ENCODE measurements at regions not wholly inside any gene's neighbourhood (a gene's known extent, or its start where the extent isn't known, plus 50 kb on each side); places are given as distances from the start of the nearest gene placed in this dataset.

DNA sequence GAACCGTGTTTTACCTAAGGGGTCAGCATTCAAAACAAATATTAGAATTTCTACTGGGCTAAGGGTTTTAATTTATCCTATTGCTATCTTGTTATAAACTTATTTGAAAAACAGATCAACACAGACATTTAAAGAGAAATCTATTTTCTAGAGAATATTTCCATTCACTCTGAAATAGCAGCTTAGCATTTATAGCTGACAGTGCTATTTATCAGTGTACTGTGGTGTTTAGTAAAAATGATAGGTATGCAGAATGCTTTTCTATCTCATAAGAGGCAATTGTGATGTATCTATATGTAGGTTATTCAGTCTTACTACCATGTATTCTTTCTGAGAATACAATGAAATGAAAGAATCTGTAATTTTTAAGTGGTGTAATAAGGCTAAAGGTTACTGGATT, 1077.4 kb downstream of the REEP3 start:
- no peak for DNase-seq
- Histone ChIP-seq H3K36me3 (no peaks in the 10 kb centered on the region), H3K27me3 (ENCODE audit: insufficient read depth, low read depth, severe bottlenecking) (no peaks in the 10 kb centered on the region), H3K9me3 (ENCODE audit: severe bottlenecking) (no peaks in the 10 kb centered on the region), H3K4me3 (ENCODE audit: low read depth, low read length) (no peak overlapping the region), H3K27ac (no peak overlapping the region)
- TF ChIP-seq, protein P1, sequence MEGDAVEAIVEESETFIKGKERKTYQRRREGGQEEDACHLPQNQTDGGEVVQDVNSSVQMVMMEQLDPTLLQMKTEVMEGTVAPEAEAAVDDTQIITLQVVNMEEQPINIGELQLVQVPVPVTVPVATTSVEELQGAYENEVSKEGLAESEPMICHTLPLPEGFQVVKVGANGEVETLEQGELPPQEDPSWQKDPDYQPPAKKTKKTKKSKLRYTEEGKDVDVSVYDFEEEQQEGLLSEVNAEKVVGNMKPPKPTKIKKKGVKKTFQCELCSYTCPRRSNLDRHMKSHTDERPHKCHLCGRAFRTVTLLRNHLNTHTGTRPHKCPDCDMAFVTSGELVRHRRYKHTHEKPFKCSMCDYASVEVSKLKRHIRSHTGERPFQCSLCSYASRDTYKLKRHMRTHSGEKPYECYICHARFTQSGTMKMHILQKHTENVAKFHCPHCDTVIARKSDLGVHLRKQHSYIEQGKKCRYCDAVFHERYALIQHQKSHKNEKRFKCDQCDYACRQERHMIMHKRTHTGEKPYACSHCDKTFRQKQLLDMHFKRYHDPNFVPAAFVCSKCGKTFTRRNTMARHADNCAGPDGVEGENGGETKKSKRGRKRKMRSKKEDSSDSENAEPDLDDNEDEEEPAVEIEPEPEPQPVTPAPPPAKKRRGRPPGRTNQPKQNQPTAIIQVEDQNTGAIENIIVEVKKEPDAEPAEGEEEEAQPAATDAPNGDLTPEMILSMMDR (IDR thresholded peaks at IDR 0.05; ENCODE audit: low read depth, low read length): no peak

DNA sequence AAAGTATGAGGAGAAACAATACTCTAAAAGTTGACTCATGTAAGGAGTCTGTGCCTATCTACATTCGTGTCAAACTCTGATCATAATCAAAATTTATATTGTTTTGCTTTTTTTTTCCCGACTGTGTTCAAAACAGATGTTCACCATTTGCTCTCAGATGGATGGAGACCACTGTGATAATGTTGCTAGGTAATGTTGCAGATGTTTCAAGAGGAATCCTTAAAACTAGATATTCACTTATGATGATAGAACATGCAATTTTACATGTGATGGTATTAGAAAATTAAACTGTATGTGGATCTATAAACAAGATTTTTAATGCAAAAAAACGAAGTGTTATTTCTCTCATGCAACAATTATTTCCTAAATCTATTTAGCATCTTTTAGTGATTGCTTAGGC, 1080.1 kb downstream of the REEP3 start:
- TF ChIP-seq, protein P1 (IDR thresholded peaks at IDR 0.05; ENCODE audit: low read depth, low read length): no peak
- Histone ChIP-seq H3K27me3 (ENCODE audit: insufficient read depth, low read depth, severe bottlenecking) (no peaks in the 10 kb centered on the region), H3K36me3 (no peaks in the 10 kb centered on the region), H3K27ac (no peak overlapping the region), H3K4me3 (ENCODE audit: low read depth, low read length) (no peak overlapping the region), H3K9me3 (ENCODE audit: severe bottlenecking) (no peaks in the 10 kb centered on the region)
- DNase-seq: no peak

DNA sequence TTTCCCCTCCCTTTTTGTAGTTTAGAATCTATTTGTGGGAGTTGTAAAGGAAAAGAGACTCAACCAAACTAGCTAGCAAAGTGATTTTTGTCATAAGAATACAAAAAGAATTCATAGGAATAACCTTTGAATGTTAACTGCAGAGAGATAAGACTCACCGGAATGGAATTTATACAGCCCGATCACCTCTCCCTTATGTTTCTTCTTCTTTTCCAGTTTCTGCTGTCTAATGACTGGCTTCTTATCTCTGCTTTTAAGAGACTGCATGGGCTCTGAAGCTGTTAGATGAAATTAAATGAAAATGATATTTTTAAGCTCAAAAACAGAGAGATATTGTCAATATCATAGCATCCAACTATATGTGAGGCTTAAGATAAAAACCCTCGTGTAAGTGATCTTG, 1095.9 kb downstream of the REEP3 start:
- no peak overlapping the region for H3K27ac ChIP-seq
- no peaks in the 10 kb centered on the region for H3K9me3 ChIP-seq (ENCODE audit: severe bottlenecking)
- H3K36me3 ChIP-seq: no peaks in the 10 kb centered on the region
- no peaks in the 10 kb centered on the region for H3K27me3 ChIP-seq (ENCODE audit: insufficient read depth, low read depth, severe bottlenecking)
- DNase-seq: no peak
- no peak overlapping the region for H3K4me3 ChIP-seq (ENCODE audit: low read depth, low read length)
- TF ChIP-seq, protein P1 (IDR thresholded peaks at IDR 0.05; ENCODE audit: low read depth, low read length): no peak

DNA sequence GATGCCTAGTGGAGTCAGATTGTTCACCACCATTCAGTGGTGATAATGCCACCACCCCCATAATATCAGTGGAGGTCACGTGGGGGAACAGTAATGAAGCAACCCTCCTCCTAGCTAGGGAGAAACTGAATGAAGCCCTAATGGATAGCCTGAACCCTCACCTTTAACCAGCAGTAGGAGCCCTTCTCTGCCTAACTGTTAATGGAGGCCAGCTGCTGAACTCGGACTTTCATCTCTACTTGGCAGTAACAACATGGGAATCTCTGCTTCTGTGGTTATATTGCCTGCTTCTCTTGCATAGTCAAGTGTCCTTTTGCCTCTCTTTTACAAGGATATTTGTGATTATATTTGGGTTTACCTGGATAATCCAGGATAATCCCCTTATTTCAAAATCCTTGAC, 1097.9 kb downstream of the REEP3 start:
- H3K36me3 ChIP-seq: no peaks in the 10 kb centered on the region
- TF ChIP-seq, protein P1 (IDR thresholded peaks at IDR 0.05; ENCODE audit: low read depth, low read length): peak; percentile 31
- H3K4me3 ChIP-seq (ENCODE audit: low read depth, low read length): no peak overlapping the region
- DNase-seq: peak; percentile 13
- no peaks in the 10 kb centered on the region for H3K27me3 ChIP-seq (ENCODE audit: insufficient read depth, low read depth, severe bottlenecking)
- no peak overlapping the region for H3K27ac ChIP-seq
- H3K9me3 ChIP-seq (ENCODE audit: severe bottlenecking): no peaks in the 10 kb centered on the region

DNA sequence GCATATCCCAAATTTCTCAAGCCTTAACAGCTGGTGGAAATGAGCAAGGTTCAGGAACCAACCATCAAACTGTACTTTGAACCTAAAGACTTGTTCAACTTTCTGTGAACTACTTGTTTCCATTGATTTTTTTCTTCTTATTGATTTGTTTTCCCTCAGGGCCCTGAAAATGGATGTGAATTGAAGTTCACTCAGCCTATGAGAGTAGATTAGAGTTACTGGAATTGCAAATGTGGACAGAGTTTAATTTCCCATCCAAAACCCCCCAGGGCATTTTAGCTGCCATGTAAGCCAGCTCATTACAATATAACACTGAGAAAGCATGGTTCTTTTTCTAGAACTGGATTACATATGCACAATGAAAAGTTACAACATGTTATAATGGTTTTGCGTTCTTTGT, 1105.7 kb downstream of the REEP3 start:
- Histone ChIP-seq H3K9me3 (ENCODE audit: severe bottlenecking) (no peaks in the 10 kb centered on the region), H3K27ac (no peak overlapping the region), H3K4me3 (ENCODE audit: low read depth, low read length) (no peak overlapping the region), H3K27me3 (ENCODE audit: insufficient read depth, low read depth, severe bottlenecking) (no peaks in the 10 kb centered on the region), H3K36me3 (no peaks in the 10 kb centered on the region)
- TF ChIP-seq, protein P1 (IDR thresholded peaks at IDR 0.05; ENCODE audit: low read depth, low read length): no peak
- no peak for DNase-seq

DNA sequence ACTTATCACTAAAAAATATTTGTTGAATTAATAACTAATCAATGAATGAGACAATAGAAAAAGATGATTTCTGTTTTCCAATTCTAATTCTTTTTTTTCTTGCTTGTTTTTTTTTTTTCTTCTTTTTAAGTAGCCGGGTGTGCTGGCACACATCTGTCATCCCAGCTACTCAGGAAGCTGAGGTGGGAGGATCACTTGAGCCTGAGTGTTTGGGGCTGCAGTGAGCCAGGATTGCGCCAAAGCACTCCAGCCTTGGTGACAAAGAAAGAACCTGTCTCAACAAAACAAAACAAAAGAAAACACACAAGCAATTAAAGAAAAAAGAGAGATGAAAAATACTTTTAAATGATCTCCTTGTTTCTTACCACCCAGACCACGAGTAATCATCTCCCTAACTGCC, 1109.3 kb downstream of the REEP3 start:
- no peak overlapping the region for H3K4me3 ChIP-seq (ENCODE audit: low read depth, low read length)
- no peaks in the 10 kb centered on the region for H3K27me3 ChIP-seq (ENCODE audit: insufficient read depth, low read depth, severe bottlenecking)
- TF ChIP-seq, protein P1 (IDR thresholded peaks at IDR 0.05; ENCODE audit: low read depth, low read length): no peak
- no peak overlapping the region for H3K27ac ChIP-seq
- DNase-seq: no peak
- H3K9me3 ChIP-seq (ENCODE audit: severe bottlenecking): no peaks in the 10 kb centered on the region
- H3K36me3 ChIP-seq: no peaks in the 10 kb centered on the region
